Occipital lobe (tissue), 1 donor: ENCODE measurements at regions not wholly inside any gene's neighbourhood (a gene's known extent, or its start where the extent isn't known, plus 50 kb on each side); places are given as distances from the start of the nearest gene placed in this dataset.
"Not testable (repeated sequence)": the region's sequence is repeated elsewhere in the genome, so short reads cannot be mapped to it uniquely, and the experiment has no call there.

Source experiments
- DNase-seq: peaks from one replicate; lab custom pipeline; 2025; lab: John Stamatoyannopoulos, UW

DNA sequence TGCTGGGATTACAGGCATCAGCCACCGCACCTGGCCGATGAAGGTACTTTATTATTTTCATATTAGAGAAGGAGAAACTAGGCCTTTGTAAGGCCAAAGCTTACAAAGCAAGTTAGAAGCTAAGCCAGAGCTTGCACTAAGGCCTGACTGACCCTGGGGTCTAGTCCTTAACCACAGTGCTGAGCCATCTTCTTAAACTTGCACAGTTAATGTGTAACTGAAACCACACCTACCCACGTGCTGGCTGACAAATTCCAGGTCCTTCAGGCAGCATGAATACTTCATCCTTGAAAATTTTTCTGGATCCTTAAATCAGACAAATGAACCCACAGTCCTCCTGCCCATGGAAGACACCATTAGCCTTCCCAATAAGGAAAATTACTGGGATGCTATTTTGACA lies 880.6 kb downstream of the UQCRFS1 start:
- no peak for DNase-seq

DNA sequence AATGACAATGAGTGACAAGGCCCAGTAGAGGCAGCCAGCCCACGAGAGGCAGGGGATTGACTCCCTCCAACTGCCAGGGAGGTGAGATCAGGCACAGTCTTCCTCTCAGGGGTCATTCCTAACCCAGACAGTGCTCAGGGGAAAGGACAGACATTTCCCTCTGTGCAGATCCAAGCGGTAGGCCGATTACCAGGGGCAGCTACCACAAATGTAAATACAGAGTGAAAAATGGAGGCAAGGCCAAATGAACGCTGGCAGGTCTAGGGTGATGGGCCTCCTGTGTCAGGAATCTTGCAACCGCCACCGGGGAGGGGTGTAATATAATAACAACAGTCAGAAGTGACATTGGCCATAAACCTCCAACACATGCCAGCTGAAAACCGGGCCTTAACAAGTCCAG lies 881.4 kb downstream of the UQCRFS1 start:
- no peak for DNase-seq

DNA sequence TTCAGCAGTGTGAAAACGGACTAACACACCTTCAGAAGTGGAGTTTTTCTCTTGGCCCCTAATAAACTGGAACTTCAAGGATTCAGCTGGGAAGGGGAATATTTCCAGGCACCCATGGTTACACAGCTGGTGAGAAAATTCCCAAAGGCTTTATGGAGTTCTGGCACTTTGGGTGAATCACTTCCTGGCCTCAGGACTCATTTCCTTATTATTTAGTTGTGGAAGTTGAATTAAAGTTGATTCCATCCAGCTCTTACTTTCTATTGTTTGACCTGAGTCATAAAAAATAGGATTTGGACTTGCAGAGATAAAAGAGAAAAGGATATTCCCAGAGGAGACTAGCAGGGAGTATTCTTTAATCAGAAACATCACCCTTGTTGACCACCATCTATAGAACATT lies 882.1 kb downstream of the UQCRFS1 start:
- DNase-seq = no peak

DNA sequence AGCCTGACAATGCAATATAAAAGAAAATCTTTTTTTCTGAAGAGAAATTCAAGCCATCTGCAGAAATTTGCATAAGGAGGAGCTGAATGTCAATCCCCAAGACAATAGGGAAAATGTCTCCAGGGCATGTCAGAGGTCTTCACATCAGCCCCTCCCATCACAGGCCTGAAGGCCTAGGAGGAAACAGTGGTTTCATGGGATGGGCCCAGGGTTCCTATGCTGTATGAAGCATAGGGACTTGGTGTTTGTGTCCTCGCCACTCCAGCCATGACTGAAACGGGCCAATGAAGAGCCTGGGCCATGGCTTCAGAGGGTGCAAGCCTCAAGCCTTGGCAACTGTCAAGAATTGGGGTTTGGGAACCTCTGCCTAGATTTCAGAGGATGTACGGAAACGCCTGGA lies 883.5 kb downstream of the UQCRFS1 start:
- DNase-seq = no peak

DNA sequence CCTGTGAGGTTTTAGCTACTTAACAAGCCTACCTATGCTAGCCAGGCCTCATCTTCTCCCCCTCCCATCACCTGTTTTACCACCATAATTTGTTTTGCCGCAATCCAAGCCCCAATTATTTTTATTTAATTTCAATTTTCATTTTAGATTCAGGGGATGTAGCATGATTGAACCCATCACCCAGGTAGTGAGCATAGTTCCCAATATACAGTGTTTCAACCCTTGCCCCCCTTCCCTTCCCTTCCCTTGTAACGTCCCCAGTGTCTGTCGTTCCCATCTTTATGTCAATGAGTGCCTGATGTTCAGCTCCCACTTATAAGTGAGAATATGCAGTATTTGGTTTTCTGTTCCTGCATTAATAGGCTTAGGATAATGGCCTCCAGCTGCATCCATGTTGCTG lies 885.0 kb downstream of the UQCRFS1 start:
- DNase-seq = no peak

DNA sequence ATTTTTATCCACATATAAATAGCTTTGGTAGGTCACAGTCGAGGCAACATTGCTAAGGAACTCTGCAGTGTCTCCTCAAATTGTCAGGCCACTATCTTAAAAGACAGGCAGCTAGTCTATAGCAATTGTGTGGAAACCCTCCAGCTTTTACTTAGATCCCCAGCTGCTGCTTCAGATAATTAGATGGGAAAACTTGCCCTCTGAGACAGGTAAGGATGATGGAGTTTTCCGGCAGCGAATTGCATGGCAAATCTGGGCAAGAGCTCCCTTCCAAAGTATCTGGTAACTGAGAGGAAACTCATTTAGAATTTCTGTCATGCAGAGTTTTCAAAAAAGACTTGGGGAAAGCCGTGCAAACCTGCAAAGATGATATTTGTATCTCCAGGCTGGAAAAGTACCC lies 886.2 kb downstream of the UQCRFS1 start:
- no peak for DNase-seq

DNA sequence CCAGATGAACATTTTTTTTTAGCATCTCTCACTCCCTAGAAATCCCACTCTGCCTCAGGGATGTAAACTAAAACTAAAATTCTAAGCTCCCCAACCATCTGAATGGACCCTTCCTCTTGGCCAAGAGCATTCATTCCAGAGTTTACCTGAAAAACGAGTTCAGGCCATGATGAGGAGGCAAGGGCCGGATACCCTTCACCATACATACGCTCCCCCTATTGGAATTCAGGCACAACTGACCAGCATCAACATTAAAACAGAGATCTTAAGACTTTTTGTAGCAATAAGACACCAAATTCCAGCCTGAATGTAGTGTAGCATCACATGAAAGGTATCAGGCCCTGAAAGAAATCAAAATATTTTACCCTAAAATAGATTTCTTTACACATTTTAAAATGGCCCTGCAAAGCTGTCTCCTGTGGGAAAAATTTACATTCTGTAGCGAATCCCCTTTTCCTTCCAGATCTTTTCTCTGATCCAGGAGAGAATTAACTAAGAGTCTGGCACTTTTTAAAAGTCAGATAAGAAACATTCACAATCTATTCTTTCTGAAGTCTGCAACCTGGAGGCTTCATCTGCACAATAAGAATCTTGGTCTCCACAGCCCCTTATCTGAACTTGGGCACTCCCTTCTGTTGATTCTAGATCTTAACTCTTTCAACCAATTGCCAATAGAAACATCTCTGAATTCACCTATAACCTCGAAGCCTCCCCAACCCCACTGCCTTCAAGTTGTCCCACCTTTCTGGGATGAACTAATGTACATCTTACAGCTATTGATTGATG lies 888.5 kb downstream of the UQCRFS1 start:
- no peak for DNase-seq

DNA sequence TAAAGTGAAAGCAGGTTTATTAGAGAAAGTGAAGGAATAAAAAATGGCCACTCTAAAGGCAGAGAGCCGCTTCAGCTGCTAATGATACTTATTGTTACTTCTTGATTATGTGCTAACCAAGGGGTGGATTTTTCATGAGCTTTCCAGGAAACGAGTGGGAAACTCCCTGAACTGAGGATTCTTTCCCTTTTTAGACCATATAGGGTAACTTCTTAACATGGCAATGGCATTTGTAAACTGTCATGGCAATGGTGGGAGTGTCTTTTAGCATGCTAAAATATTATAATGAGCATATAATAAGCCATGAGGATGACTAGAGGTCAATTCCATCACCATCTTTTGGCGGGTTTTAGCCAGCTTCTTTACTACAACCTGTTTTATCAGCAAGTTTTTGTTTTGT lies 890.0 kb downstream of the UQCRFS1 start:
- no peak for DNase-seq

DNA sequence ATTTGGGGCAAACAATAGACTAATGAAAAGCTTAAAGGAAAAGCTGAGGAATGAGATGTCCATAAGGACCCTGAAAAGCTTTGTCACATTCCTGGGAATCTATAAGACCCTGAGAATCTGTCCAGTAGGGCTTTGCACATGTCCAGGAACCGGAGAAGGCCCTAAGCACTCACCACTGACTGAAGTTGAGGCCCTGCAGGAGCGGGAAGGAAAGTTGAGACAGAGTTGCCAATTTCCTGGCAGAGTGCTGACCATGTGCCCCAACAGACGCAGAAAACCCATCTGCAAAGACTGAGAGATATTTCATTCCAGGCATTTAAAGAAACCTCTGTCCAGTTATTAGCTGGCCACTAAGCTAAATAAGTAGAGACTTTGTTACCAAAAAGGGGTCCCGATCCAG lies 890.5 kb downstream of the UQCRFS1 start:
- no peak for DNase-seq

DNA sequence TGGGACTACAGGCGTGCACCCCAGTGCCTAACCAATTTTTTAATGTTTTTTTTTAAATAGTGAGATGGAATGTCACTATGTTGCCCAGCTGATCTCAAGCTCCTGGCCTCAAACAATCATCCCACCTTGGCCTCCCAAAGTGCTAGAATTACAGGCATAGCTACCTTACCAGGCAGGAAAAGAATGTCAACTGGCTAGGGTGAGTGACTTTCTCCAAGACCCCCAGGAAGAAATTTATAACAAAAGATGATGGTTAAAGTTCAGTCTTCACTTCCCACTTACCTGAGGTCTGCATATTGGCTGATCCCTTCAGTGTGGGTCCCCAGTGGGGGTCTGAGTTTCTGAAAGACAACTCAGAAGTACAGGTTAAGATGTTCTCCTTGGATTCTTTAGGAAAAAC lies 893.0 kb downstream of the UQCRFS1 start:
- no peak for DNase-seq

DNA sequence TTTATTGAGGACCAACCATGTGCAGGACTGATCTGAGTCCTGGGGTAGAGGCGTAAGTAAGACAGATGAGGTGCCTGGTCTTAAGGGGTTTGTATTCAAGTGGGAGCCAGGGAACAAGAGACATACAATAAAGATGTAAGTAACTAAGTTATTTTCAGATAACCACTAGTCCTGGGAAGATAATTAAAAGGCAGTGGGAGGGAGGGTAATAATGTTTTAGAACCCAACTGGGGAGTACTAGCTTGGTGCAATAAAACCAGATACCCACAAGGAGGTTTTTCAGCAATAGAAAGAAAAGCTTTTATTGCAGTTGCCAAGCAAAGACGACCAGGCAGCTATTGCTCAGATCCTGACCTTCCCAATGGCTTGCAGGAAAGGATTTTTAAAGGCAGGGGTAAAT lies 893.7 kb downstream of the UQCRFS1 start:
- DNase-seq = no peak

DNA sequence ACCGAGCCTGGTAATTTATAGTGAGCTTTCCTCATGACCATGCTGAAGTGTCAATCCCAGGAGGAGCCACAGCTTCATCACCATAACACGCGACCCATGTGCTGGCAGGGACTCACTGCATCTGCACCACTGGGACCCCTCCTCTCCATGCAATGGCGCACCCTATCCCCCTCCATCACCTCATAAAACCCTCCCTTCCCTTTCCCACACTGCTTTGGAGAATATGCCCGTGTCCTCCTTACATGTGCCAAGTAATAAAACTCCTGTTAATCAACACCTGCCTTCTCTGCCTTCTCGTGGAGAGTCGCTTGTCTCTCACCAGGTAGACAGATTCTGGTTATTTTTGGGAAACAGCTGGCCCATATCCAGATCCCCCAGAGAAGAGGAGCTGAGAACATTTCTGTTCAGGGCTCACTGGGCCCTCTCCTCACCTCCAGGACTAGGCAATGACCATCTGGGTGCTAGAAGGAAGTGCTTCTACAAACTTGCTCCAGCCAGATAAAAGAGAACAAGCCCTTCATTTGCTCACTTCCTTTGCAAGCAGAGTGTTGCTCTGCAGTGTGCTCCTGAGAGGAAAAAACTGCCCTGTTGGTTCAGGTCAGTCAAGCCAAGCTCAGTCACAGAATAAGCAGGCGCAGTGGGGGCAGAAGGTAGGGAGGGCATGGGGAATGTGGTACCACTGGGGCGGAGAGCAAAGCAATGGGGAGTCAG lies 894.3 kb downstream of the UQCRFS1 start:
- DNase-seq = no peak

DNA sequence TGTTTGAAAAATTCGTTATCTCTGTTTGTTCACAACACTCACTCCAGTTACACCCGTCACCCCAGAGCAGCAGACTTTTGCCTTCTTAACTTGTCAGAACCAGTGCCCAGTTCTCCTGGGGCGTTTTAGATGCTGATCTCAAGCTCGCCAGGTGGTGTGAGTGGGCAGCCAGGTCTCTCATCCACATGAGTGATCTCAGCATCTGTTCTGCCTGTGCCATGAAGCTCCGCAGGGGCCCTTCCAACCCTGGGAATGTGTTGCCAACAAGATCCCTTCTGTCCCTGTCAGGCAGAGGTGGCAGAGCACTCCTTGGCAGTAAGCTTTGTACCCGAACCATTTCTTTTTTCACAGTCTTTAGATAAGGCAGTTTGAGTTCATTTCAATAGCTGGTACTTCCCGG lies 896.5 kb downstream of the UQCRFS1 start:
- DNase-seq = no peak

DNA sequence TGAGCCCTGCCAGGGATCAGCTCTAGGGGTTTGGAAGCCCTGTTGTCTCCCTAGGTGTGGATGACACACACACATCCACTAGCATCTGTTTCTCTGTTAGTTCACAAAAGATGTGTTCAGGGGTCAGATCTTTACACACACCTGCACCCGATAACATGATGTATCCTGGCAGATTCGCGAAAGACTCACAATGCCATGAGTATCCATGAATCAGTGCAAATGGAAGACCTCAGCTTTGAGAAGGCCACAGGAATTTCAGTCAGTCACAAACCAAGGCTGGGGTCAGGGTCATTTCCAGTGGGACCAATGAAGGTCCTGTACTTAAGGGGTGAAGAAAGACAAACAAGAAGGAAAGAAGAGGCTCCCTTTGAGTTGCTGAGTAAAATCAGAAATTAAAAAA lies 898.2 kb downstream of the UQCRFS1 start:
- DNase-seq = no peak

DNA sequence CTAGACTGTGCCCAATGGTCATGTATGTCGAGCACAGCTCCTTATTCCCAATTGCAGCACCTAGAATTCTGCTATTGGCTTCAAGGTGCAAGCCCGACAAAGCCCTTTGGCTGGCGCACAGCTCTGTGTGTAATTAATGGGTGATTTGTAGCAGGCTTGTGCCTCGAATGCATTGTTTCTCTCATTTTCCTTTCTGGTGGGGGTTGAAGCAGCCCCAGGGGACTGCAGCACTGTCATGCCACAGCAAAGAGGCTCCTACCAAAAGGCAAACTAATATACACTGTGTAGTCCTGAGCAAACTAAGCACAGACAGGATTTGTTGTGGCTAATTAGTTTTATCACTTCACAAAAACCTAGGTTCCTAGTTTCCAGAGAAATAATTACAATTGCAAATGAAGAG lies 898.7 kb downstream of the UQCRFS1 start:
- no peak for DNase-seq

DNA sequence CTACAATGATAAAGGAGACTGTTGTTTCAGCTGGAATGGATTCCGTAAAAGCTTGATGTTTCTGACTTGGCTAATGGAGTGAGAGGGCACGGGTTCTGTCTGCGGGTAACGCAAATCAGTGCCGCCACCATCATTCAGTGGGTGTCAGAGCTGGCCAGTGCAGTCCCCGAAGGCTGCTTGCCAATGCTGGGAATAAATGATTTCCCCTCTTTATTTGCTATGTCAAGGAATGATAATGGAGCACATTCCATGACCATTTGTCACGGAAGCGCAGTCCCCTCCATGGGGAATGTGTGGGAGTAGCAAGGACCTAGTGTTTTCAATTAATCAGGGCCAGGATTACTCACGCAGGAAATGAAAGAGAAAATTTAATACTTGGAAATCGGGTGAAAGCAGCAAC lies 899.3 kb downstream of the UQCRFS1 start:
- DNase-seq = no peak

DNA sequence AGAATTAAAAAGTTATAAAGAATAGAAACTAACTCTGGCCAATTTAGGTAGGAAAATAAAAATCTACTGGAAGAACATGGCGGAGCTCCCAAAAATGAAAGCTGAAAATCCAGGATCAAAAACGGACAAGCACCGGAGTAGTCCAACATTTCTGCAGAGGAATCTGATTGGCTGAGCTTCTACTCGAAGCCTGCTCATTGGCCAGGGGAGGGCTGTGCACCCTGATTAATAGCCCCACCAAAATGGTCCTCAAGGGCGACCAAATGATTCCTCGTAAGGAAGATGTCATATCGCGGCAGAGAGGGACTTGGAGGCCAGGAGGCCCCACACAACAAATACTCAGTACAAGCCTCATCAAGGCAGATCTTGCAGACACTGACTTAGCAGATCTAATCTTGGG lies 900.7 kb downstream of the UQCRFS1 start:
- no peak for DNase-seq

DNA sequence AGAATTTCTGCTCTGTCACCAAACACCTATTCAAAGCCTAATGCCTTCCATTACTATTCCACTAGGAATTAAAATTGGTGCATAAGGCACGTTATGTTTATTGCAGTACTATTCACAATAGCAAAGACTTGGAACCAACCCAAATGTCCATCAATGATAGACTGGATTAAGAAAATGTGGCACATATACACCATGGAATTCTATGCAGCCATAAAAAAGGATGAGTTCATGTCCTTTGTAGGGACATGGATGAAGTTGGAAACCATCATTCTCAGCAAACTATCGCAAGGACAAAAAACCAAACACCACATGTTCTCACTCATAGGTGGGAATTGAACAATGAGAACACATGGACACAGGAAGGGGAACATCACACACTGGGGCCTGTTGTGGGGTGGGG lies 902.1 kb downstream of the UQCRFS1 start:
- DNase-seq = not testable (repeated sequence)

DNA sequence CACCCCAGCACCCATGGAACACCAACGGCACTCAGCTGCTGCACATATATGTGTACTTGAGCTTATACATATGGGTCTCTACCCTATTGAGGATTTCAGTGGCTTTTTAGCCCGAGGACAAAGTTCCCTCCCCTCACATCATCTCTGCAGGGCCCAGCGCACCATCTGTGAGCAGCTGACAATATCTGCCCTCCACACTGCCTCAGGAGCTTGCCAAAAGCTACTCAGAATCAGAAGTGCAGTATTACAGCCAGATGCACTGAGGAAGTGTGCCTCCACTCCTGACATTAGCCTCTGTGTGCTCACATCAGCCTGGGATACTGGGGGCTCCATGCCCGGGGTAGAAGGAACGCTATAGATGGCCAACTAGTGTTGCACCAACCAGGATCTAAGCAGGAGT lies 903.9 kb downstream of the UQCRFS1 start:
- DNase-seq = no peak

DNA sequence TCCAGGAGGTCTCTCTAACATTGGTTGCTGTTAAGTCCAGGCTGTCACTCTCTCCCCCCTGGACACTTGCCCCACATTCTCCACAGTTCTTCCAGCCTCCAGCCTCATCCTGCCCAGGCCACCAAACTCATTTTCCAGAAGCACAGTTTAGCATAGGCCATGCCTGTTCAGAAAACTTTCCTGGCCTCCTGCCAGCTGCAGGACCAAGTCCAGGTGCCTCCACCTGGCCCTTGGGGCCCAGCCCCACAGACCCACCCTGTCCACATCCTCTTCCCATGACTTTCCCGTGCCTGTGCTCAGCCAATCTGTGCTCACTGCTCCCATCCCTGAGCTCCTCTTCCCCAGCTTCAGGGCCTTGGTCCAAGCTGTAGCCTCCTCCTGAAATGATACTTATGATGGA lies 905.0 kb downstream of the UQCRFS1 start:
- no peak for DNase-seq

DNA sequence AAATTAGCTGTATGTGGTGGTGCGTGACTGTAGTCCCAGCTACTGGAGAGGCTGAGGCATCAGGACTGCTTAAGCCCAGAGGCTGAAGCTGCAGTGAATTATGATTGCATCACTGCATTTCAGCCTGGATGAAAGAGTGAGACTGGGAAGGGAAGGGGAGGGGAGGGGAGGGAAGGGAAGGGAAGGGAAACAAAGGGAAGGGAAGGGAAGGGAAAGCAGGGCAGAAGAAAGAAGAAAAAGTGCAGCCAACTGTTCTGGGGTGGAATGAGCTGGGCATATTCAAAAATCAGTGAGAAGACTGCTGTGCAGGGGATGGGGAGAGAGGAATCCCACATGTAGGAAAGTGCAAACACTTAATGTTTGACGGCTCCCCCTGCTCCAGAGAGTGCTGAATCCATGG lies 905.5 kb downstream of the UQCRFS1 start:
- no peak for DNase-seq

DNA sequence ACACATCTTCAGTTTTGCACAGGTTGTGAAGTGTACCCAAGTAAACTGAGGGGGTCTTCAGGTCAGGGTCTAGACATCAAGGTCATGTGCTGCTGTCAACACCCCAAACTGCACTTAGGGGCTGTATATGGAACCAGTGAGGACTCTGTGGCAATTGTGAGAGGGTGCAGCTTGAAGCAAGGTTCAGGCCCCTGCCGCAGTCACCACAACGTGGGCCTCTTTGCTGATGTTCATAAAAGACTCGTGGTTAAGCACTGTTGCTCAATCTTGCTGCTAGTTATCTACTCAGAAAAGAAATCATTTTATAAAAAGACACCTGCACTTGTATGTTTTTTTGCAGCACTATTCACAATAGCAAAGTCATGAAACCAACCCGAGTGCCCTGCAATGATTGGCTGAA lies 907.4 kb downstream of the UQCRFS1 start:
- no peak for DNase-seq

DNA sequence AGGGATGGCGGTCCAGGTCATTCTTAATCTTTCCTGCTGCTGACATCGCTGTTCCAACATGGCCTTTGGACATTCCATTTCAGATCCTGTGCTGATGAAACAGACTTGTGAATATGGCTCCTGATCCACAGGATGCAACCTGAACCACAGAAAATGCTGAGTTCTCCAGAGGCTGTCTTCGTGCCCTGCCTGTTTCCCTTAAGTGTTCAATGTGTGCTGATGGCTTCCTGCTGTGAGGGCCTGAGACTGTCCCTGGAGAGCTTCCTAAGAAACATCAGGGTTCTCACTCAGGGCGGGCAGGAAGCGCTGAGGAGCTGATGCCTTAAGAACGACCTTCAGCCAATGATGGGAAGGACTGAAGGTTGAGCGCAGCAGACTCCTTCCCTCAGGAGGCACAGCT lies 909.4 kb downstream of the UQCRFS1 start:
- DNase-seq = no peak
